ENCODE measurements at regions not wholly inside any gene's neighbourhood (a gene's known extent, or its start where the extent isn't known, plus 50 kb on each side); places are given as distances from the start of the nearest gene placed in this dataset.

DNA sequence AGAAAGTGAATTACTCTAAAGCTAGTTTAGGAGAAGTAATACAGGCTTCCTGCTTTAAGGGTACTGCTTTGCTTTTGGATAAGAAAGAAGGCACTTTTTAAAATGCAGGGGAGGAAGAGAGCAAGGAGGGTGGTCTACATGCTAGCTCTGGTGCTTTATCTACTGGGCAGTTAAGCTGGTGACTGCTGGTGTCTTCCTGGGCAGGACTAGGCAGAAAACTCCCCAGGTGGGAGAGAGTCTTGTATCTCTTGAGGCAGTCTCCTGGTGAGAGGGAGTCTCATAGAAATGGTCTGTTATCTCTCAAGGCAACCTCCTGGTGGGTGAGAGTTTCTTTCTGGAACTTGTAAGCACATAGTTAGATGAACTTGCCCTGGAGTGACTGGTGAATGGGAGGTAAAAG, 953.9 kb upstream of the GOT2 start:
- Mint-ChIP-seq H3K9me3 (peaks cover 23% of the 10 kb centered on the region), H3K4me1 (no peaks in the 10 kb centered on the region)
- POLR2A ChIA-PET, result no interaction called here

DNA sequence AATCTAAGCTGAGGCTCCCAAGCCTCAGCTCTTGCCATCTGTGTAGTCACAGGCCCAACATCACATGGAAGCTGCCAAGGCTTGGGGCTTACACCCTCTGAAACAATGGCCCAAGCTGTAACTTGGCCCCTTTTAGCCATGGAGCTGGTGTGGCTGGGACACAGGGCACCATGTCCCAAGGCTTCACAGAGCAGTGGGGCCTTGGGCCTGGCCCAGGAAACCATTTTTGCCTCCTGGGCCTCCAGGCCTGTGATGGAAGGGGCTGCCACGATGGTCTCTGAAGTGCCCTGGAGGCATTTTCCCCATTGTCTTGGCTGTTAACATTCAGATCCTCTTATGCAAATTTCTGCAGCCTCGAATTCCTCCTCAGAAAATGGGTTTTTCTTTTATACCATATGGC, 952.3 kb upstream of the GOT2 start:
- Mint-ChIP-seq H3K36me3 (ENCODE audit: low read depth) (no peaks in the 10 kb centered on the region), H3K27ac (no peak overlapping the region), H3K27me3 (no peaks in the 10 kb centered on the region)

More for the DNA sequence above, 953.9 kb upstream of the GOT2 start:
- no peak overlapping the region for H3K27ac Mint-ChIP-seq
- H3K4me3 Mint-ChIP-seq, result no peak overlapping the region
- no peaks in the 10 kb centered on the region for H3K27me3 Mint-ChIP-seq
- CTCF ChIA-PET, result no interaction called here
- no peaks in the 10 kb centered on the region for H3K36me3 Mint-ChIP-seq (ENCODE audit: low read depth)
- DNase-seq, result no peak

DNA sequence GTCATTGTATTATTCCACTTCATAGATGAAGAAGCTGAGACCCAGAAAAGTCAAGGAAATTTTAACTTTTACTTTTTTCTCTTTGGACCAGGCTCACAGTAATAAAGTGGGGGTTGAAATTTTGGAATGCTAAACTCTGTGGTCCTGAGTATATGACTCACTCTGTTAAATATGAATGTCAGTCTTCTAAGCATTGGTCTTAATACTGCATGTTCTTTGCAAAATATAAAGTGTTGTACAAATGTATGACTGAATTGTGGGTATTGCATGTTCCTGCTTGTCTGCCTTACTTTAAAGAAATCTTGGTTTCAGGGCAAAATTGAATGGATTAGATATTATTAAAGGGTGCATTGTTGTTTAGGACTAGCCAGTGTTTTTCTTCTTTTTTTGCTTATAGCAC, 950.8 kb upstream of the GOT2 start:
- POLR2A ChIA-PET, result no interaction called here
- Mint-ChIP-seq H3K4me1 (no peaks in the 10 kb centered on the region), H3K4me3 (no peak overlapping the region), H3K36me3 (ENCODE audit: low read depth) (no peaks in the 10 kb centered on the region), H3K27ac (no peak overlapping the region), H3K9me3 (peaks cover 25% of the 10 kb centered on the region), H3K27me3 (no peaks in the 10 kb centered on the region)
- DNase-seq, result no peak
- CTCF ChIA-PET, result no interaction called here

More for the DNA sequence above, 952.3 kb upstream of the GOT2 start:
- DNase-seq, result no peak
- ChIA-PET POLR2A (no interaction called here), CTCF (no interaction called here)
- H3K4me1 Mint-ChIP-seq, result no peaks in the 10 kb centered on the region
- H3K9me3 Mint-ChIP-seq, result peaks cover 25% of the 10 kb centered on the region
- H3K4me3 Mint-ChIP-seq, result no peak overlapping the region

DNA sequence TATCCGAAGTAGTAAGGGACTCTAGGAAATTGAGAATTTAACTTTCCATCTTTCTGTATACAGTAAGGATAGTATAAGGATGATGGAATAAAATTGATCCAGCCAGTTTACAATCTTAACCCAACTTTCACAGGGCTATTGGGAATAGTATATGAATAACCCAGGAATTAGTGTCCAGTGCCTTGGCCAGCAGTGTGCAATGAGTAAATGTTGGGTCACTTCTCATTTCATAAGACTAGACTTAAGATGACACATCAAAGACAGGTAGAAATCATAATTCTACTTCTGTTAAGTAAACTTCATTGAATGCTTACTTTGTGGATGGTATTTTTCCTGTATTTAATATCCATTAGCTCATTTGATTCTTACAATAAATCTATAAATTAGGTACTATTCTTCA, 949.6 kb upstream of the GOT2 start:
- peaks cover 25% of the 10 kb centered on the region for H3K9me3 Mint-ChIP-seq
- H3K27ac Mint-ChIP-seq, result no peak overlapping the region
- ChIA-PET CTCF (no interaction called here), POLR2A (no interaction called here)
- H3K27me3 Mint-ChIP-seq, result no peaks in the 10 kb centered on the region
- DNase-seq, result no peak
- H3K4me3 Mint-ChIP-seq, result no peak overlapping the region
- no peaks in the 10 kb centered on the region for H3K4me1 Mint-ChIP-seq
- H3K36me3 Mint-ChIP-seq (ENCODE audit: low read depth), result no peaks in the 10 kb centered on the region

GRCh38 chr16:59665618-59666220, 931.6 kb upstream of the GOT2 start:
- ChIA-PET POLR2A (no interaction called here), CTCF (no interaction called here)
- Mint-ChIP-seq H3K4me1 (no peaks in the 10 kb centered on the region), H3K4me3 (no peak overlapping the region), H3K9me3 (peaks cover 20% of the 10 kb centered on the region), H3K27me3 (no peaks in the 10 kb centered on the region), H3K36me3 (ENCODE audit: low read depth) (no peaks in the 10 kb centered on the region), H3K27ac (no peak overlapping the region)
- DNase-seq, result no peak

GRCh38 chr16:59658572-59658971, 924.5 kb upstream of the GOT2 start:
- Mint-ChIP-seq H3K36me3 (ENCODE audit: low read depth) (no peaks in the 10 kb centered on the region), H3K27me3 (no peaks in the 10 kb centered on the region), H3K4me1 (no peaks in the 10 kb centered on the region), H3K4me3 (no peak overlapping the region), H3K9me3 (peaks cover 17% of the 10 kb centered on the region), H3K27ac (no peak overlapping the region)
- CTCF ChIA-PET, result no interaction called here
- POLR2A ChIA-PET, result no interaction called here
- no peak for DNase-seq

GRCh38 chr16:59655031-59655430, 920.9 kb upstream of the GOT2 start:
- CTCF ChIA-PET, result no interaction called here
- Mint-ChIP-seq H3K4me1 (no peaks in the 10 kb centered on the region), H3K4me3 (no peak overlapping the region), H3K9me3 (peaks cover 16% of the 10 kb centered on the region), H3K36me3 (ENCODE audit: low read depth) (no peaks in the 10 kb centered on the region), H3K27me3 (no peaks in the 10 kb centered on the region), H3K27ac (no peak overlapping the region)
- DNase-seq, result no peak
- POLR2A ChIA-PET, result no interaction called here

DNA sequence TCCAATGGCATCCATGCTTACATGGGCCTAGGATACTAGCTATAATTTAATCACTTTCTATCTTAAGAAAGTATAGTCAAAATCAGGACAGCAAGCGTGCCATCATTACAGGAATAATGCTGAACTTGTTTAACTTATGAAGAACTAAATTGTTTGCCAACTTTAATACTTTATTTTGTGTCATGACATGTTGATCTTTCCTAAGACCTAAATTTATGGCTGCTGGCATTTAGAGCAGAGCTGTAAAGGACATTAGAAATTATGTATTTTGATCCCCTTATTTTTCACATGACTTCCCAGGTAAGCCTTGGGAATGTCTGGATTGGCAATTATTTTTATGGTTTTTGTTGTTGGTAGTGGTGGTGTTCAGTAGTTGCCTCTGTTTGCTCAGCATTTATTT, 920.3 kb upstream of the GOT2 start:
- Mint-ChIP-seq H3K36me3 (ENCODE audit: low read depth) (no peaks in the 10 kb centered on the region), H3K4me3 (no peak overlapping the region), H3K9me3 (peaks cover 19% of the 10 kb centered on the region), H3K4me1 (no peaks in the 10 kb centered on the region), H3K27me3 (no peaks in the 10 kb centered on the region), H3K27ac (no peak overlapping the region)
- ChIA-PET CTCF (no interaction called here), POLR2A (no interaction called here)
- DNase-seq, result no peak

DNA sequence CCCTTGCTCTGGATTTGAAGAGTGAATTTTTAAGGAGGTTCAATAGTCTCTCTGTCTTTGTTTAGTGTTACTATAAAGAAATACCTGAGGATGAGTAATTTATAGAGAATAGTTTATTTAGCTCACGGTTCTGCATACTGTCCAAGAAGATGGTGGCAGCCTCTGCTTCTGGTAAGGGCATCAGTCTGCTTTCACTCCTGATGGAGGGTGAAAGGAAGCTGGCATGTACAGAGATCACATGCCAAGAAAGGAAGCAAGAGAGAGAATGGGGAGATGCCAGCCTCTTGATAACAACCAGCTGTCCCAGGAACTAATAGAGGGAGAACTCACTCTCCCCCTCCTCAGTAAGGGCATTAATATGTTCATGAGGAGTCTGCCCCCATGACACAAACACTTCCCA, 917.5 kb upstream of the GOT2 start:
- Mint-ChIP-seq H3K36me3 (ENCODE audit: low read depth) (no peaks in the 10 kb centered on the region), H3K27ac (no peak overlapping the region), H3K4me3 (no peak overlapping the region), H3K9me3 (peaks cover 18% of the 10 kb centered on the region), H3K27me3 (no peaks in the 10 kb centered on the region), H3K4me1 (no peaks in the 10 kb centered on the region)
- CTCF ChIA-PET, result no interaction called here
- no peak for DNase-seq
- POLR2A ChIA-PET, result no interaction called here

DNA sequence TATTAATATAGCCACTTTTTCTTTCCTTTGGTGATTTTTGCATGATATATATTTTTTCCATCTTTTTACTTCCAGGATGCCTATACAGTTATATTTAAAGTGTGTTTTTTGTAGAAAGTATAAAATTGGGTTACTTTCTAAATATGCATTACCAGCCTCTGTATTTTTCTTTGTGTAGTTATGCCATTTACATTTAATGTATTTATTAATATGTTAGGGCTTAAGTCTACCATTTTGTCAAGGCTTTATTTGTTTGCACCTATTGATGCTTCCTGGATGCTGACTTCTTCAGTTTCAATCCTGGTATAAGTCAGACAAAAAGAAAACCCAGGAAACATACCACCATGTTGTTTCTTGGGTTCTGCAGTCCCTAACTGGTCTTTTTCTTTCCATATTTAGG, 911.1 kb upstream of the GOT2 start:
- Mint-ChIP-seq H3K4me1 (no peaks in the 10 kb centered on the region), H3K36me3 (ENCODE audit: low read depth) (no peaks in the 10 kb centered on the region), H3K27me3 (no peaks in the 10 kb centered on the region), H3K27ac (no peak overlapping the region), H3K4me3 (no peak overlapping the region), H3K9me3 (peaks cover 15% of the 10 kb centered on the region)
- DNase-seq, result no peak
- CTCF ChIA-PET, result no interaction called here
- POLR2A ChIA-PET, result no interaction called here

DNA sequence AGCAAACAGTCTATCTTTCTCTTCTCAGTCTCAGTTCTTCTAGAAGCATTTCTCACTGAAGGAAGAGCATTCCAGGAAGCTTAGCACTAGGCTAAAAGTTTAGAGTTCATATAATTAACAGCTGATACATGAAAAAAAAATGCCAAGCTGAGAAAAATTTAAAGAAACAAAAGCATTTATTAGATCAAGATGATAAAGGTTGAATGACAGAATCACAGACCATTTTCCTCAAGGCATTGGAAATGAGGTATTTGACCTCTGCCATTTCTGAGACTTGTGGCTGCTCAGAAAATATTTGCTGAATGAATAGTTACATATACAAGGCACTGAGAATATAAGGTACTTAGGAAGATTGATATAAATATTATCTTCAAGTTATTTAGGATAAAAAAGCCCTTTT, 901.6 kb upstream of the GOT2 start:
- H3K4me3 Mint-ChIP-seq, result no peak overlapping the region
- ChIA-PET CTCF (no interaction called here), POLR2A (no interaction called here)
- peaks cover 13% of the 10 kb centered on the region for H3K9me3 Mint-ChIP-seq
- H3K27ac Mint-ChIP-seq, result no peak overlapping the region
- no peaks in the 10 kb centered on the region for H3K27me3 Mint-ChIP-seq
- DNase-seq, result no peak
- H3K36me3 Mint-ChIP-seq (ENCODE audit: low read depth), result no peaks in the 10 kb centered on the region
- H3K4me1 Mint-ChIP-seq, result no peaks in the 10 kb centered on the region

DNA sequence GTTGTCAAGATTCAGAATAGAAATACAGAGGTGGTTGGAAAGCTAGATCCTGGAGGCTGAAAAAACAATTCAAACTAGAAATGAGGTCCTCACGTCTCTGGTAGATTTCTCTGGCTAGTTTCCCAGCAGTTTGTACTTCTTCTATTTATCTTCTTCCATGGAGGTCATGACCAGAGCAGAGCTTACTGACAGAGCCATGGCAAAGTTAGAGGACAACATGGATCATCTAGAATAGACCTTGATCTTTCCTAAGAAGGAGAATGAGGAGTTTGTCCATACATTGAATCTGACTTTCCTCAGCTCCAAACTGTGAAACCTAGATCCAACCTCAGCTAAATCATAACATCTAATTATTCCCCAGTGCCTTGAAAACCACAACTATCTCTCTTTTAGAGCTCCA, 900.8 kb upstream of the GOT2 start:
- no peaks in the 10 kb centered on the region for H3K27me3 Mint-ChIP-seq
- no peak overlapping the region for H3K27ac Mint-ChIP-seq
- H3K36me3 Mint-ChIP-seq (ENCODE audit: low read depth), result no peaks in the 10 kb centered on the region
- ChIA-PET CTCF (no interaction called here), POLR2A (no interaction called here)
- no peak for DNase-seq
- H3K9me3 Mint-ChIP-seq, result peaks cover 13% of the 10 kb centered on the region
- H3K4me1 Mint-ChIP-seq, result no peaks in the 10 kb centered on the region
- no peak overlapping the region for H3K4me3 Mint-ChIP-seq

DNA sequence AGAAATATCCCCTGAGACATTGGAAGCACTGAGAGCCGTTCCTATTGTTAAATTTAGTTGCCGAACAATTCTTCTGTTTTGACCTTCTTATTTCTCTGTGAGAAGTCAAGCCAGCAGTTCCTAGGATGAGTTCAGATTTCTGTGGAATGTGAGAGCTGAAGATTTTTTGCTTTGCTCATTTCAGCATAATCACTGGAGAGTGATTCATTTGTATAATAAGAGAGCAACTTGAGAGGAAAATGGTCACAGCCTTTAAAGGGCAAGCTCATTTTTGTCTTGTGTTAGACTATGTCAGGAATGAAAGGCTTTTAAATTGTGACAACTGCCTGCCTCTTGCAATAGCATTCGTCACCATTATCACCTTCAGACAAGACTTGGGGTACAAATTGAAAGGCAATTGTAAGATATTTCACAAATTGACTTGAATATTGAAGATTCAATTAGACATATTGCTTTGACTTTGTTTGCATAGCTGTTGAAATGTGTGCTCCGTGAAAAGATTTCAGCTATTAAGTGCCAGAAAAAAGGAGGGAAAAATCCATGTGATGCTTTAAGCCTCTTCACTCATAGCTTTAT, 900.0 kb upstream of the GOT2 start:
- Mint-ChIP-seq H3K4me1 (no peaks in the 10 kb centered on the region), H3K27ac (no peak overlapping the region), H3K4me3 (no peak overlapping the region), H3K27me3 (no peaks in the 10 kb centered on the region), H3K9me3 (peaks cover 13% of the 10 kb centered on the region), H3K36me3 (ENCODE audit: low read depth) (no peaks in the 10 kb centered on the region)
- no peak for DNase-seq
- ChIA-PET POLR2A (no interaction called here), CTCF (no interaction called here)

GRCh38 chr16:59632276-59632855, 898.2 kb upstream of the GOT2 start:
- Mint-ChIP-seq H3K36me3 (ENCODE audit: low read depth) (no peaks in the 10 kb centered on the region), H3K4me3 (no peak overlapping the region), H3K9me3 (peaks cover 15% of the 10 kb centered on the region), H3K27me3 (no peaks in the 10 kb centered on the region), H3K4me1 (no peaks in the 10 kb centered on the region), H3K27ac (no peak overlapping the region)
- ChIA-PET POLR2A (no interaction called here), CTCF (no interaction called here)
- DNase-seq, result no peak

Measured in activated CD4-positive, alpha-beta memory T cell treated with anti-CD3 and anti-CD28 coated beads, Interleukin-2, amount 10 ng/mL, durations not matched to agents 7 days and 5 days (primary cell).